Lower leg skin (tissue), 3 donors: ENCODE measurements at regions not wholly inside any gene's neighbourhood (a gene's known extent, or its start where the extent isn't known, plus 50 kb on each side); places are given as distances from the start of the nearest gene placed in this dataset.
"Not testable (repeated sequence)": the region's sequence is repeated elsewhere in the genome, so short reads cannot be mapped to it uniquely, and the experiment has no call there.

Source experiments
- CTCF ChIP-seq, 3 donors: fragments of 450-650 bp; IDR thresholded peaks; one replicate each; pipeline ENCODE4 v1.5.1; 2016; ENCODE audit warnings: antibody characterized with exemption in 3 of 3, mild to moderate bottlenecking in 3 of 3, moderate library complexity in 2 of 3
- POLR2A ChIP-seq, 2 donors: fragments of 450-650 bp; IDR thresholded peaks; one replicate each; pipeline ENCODE4 v1.6.1; 2016 to 2017; ENCODE audit warnings: antibody characterized with exemption in 2 of 2, mild to moderate bottlenecking in 1 of 2, moderate library complexity in 1 of 2

GRCh38 chr2:111441614-111442013 is 320.9 kb downstream of the BCL2L11 start:
- not testable (repeated sequence) for TF ChIP-seq CTCF, POLR2A (IDR thresholded peaks at IDR 0.05)
